ENCODE measurements at regions not wholly inside any gene's neighbourhood (a gene's known extent, or its start where the extent isn't known, plus 50 kb on each side); places are given as distances from the start of the nearest gene placed in this dataset.
"Not testable (repeated sequence)": the region's sequence is repeated elsewhere in the genome, so short reads cannot be mapped to it uniquely, and the experiment has no call there.

DNA sequence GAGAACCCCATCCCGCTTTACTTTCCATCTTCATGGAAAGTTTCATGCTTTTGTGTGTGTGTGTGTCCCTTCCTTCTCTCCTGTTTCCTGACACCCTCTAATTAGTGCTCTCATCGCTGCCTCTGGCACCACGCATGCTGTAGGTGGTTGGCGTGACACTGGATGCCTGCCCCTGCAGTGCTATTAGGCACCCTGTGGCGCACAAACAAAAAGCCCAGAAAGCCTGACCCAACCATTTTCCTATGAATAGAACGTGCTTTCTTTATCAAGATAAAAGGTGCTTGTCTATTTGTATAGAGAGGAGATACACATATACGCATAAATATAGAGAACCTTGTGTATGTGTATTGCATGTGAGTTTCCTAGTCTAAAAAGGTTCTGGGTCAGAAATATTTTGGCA is 120.8 kb upstream of the CDCA7L start:
- no peak for DNase-seq

DNA sequence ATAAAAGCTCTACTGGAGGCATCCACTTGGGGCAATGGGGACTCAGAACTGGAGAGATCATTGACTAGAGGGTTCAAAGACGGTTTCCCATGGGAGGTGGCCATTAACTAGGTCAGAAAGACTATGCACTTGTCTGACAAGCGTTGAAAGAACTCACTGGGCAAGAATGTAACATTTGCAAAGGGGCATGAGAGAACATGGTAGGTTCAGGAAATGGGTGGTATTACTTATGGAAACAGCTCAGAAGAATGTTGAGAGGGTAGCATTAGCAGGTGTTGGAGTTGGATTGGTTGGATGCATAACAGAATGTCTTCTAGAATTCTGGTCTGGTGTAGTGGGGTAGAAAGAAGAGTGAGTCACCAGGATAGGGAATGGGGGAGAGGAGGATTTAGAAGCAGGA is 119.1 kb upstream of the CDCA7L start:
- no peak for DNase-seq

DNA sequence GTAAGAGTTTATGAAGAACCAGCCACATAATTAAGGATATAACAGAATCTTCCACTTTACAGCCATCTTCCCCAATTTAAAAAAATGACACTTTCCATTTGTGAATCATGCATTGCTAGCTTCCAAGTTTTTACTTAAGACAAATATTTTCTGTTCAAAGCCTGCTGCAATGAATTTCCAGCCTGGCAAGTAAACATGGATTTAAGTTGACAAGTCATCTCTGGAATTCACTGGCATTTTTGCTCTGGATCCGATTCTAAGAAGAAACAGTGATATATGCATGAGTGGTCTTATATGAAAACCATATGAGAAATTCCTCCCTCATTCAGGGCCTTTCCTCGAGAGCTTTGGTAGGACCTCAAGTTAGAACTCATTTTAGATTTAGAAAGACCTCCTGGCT is 116.1 kb upstream of the CDCA7L start:
- peak; percentile 22 for DNase-seq

- DNase-seq = no peak
Measured at GRCh38 chr7:22060863-22061262, 115.2 kb upstream of the CDCA7L start.

GRCh38 chr7:22060197-22060596 is 114.5 kb upstream of the CDCA7L start:
- DNase-seq = no peak

- DNase-seq = no peak
Measured at GRCh38 chr7:22055226-22055625, 109.5 kb upstream of the CDCA7L start.

GRCh38 chr7:22052674-22053365 is 107.1 kb upstream of the CDCA7L start:
- DNase-seq = no peak

DNA sequence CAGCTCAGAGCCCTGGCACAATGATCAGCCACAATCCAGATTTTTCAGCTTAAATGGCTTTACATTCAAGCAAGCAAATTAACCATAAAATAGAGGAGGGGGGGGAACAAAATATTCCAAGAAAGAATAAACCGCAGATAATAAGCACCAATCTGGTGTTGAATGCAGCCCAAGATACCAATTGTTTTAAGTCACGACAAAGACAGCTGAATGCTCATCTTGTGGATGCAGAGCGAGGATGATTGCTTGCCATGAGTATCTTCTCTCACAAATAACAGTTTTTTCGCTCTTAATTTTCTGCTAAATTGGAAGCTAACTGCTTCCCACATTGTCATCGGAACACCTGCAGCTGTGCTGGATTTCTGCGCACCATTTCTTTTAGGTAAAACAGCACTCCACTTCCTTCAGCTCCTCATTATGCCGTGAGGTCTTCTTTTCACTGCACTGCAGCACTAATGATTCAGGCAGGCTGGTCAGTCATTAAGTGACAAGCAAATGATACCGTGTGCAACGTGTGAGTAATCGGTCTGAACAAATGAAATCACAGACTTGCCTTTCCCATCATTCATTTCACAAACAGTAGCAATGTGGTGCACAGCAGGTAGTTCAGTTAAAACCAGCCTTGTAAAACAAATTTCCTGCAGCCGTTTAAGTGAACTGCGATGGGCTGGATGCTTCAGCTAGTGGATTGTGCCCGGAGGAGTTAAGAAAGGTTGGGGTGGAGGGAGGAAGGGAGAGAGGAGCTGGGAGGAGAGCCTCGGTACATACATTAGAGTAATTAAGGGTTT is 106.4 kb upstream of the CDCA7L start:
- DNase-seq = no peak

- no peak for DNase-seq
Measured at GRCh38 chr7:22049766-22050500, 104.2 kb upstream of the CDCA7L start.

- DNase-seq = no peak
Measured at GRCh38 chr7:22043367-22043766, 97.7 kb upstream of the CDCA7L start.

- DNase-seq = no peak
Measured at GRCh38 chr7:22040923-22041595, 95.4 kb upstream of the CDCA7L start.

DNA sequence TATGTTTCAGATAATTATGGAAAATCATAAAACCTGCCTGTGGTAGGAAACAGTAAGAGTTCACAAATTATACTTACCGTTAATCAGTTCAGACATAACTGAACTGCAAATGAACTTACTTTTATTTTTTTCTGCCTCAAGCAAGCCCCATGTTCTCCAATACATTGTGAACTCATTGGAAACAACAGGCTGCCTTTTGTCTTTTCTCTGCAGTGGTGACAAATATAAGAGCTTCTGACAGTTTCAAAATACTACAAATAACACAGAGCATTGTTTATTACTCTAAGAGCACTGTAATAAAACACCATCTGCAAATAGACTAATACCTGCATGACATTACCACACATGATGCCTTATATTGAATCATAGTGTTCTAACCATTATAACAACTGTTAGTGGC is 94.0 kb upstream of the CDCA7L start:
- DNase-seq = no peak

DNA sequence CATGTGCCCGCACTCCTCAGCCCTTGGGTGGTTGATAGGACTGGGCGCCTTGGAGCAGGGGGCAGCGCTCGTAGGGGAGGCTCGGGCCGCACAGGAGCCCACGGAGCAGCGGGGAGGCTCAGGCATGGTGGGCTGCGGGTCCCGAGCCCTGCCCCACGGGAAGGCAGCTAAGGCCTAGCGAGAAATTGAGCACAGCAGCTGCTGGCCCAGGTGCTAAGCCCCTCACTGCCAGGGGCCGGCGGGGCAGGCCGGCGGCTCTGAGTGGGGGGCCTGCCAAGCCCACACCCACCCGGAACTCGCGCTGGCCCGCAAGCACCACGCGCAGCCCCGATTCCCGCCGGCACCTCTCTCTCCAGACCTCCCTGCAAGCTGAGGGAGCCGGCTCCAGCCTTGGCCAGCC is 86.7 kb upstream of the CDCA7L start:
- DNase-seq = not testable (repeated sequence)

DNA sequence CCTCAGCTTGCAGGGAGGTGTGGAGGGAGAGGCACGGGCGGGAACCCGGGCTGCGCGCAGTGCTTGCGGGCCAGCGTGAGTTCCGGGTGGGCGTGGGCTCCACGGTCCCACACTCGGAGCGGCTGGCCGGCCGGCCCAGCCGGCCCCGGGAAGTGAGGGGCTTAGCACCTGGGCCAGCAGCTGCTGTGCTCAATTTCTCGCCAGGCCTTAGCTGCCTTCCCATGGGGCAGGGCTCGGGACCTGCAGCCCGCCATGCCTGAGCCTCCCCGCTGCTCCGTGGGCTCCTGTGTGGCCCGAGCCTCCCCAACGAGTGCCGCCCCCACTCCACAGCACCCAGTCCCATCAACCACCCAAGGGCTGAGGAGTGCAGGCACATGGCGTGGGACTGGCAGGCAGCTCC is 83.0 kb upstream of the CDCA7L start:
- DNase-seq = not testable (repeated sequence)

GRCh38 chr7:22027475-22027874 is 81.8 kb upstream of the CDCA7L start:
- no peak for DNase-seq

DNA sequence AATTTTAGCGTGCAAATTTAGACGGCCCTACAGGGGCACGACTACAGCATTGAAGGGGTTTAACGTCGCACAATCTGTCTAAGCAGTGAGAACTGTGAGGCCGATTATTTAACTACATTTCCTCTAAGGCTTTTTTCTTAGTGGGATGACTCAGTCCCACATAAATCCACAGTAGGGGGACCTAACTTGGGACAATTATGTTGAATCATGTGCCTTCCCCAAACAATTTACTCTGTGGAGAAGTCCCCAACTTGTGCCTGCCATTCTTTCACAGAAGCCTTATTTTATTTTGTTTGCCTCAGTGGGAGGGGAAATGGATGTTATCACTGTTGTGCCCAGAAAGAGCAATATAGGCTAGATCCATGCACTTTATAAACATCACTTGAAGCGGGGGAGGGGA is 80.3 kb upstream of the CDCA7L start:
- no peak for DNase-seq

DNA sequence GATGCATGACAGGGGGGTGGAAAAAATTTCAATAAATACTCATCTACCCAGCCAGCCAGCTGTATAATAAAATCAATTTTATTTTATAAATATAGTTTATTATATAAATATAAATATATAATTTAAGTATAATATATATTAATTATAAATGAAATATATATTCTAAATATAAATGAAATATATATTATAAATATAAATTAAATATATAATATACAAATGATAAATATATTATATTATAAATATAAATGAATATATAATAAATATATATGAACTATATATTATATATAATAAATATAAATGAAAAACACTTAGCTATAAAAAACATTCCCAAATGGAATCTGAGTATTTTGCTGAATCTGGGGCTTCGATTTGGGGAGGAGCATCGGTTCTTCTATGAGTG is 79.4 kb upstream of the CDCA7L start:
- DNase-seq = no peak

DNA sequence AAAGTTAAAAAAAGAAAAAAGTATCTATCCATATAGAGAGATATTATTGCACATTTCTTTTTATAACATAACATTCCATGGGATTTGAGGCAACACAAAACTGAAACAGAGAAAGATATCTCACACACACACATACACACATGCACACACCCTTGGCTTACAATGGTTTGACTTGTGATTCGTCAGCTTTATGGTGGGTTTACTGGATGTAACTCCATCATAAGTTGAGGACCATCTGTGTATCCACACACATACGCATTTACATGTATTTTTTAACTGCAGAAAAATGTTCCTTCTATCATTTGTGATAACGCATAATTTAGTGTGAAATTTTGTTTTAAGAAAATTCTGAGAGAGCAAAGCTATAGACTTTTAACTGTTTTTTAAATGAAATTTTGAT is 74.2 kb upstream of the CDCA7L start:
- DNase-seq = no peak

GRCh38 chr7:22016507-22016906 is 70.8 kb upstream of the CDCA7L start:
- DNase-seq = no peak

DNA sequence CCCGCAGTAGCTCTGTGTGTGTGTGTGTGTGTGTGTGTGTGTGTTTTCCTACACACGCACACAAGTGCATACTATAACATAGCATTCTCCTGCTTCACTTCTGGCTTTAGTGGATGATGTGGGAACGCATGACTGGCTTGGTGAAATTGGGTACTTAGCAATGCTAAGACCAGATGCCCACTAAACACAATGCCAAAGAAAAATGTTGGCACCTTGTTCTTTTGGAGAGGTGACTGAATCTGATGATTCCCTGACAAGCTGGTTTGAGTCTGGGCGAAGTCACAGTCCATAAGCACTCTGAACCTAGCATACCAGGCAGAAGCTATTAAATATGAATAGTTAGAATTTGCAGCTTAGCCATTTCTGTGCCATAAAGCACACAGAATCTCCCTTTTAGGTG is 68.0 kb upstream of the CDCA7L start:
- DNase-seq = no peak

DNA sequence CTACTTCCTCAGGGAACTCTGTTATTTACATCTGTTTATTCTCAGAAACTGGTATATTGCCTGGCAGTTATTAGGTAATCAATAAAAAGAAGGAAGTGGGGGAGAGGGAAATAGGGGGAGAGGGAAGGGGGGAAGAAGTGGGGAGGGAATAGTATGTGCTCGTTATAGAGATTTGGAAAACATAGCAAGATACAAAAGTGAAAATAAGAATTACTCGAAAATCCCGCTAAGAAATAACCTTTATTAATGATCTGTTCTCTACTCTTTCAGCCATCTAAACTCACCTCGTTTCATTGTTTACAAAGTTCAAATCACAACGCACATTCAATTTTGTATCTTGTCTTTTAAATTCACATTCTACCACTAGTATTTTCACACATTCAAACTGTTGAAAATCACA is 63.0 kb upstream of the CDCA7L start:
- no peak for DNase-seq

DNA sequence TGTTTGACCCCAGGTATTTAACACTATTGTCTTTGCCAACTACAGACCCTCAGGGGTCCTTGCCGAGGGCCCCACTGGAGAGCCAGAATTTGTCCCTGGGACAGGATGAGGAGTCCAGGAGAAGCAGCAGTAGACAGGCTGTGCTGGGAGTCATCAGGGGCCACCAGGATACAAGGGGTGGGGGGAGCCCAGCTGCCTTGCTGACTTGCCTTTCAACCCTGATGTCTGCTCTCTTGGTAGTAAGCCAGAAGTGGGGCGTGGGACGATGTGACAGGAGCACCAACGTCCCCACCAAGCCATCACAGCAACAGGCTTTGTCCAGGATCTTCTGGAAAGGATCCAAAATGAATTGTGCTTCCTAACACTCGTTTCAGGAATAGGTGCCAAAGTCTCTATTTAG is 62.4 kb upstream of the CDCA7L start:
- no peak for DNase-seq

- peak; percentile 8 for DNase-seq
Measured at GRCh38 chr7:22005151-22005550, 59.5 kb upstream of the CDCA7L start.

Measured in fibroblast of skin of right biceps (primary cell).